T-cell (primary cell): ENCODE measurements at regions not wholly inside any gene's neighbourhood (a gene's known extent, or its start where the extent isn't known, plus 50 kb on each side); places are given as distances from the start of the nearest gene placed in this dataset.

Experiments used
- ATAC-seq, 4 experiments: fragments of 200-7000 bp in 3 of 4; fragments of 150-1000 bp in 1 of 4; cut with Tn5 transposase; replicated peaks in 1 of 4; 1 replicate in 3 of 4; 2 replicates in 1 of 4; pipeline ENCODE4 v1.10.0; 2021; ENCODE audit warnings: moderate library complexity in 3 of 4, mild to moderate bottlenecking in 2 of 4, moderate number of reproducible peaks in 1 of 4
- CTCF ChIA-PET, 2 donors: fragments of 300-600 bp; sonication (Branson Sonifier 250); formaldehyde crosslinking; loops; one replicate each; lab custom pipeline; 2022; ENCODE audit warnings: antibody characterized with exemption in 2 of 2; lab: Charles Lee
- POLR2A ChIA-PET, 2 donors: fragments of 300-600 bp; sonication (Branson Sonifier 250); formaldehyde crosslinking; loops; one replicate each; lab custom pipeline; 2022; ENCODE audit warnings: antibody characterized with exemption in 2 of 2; lab: Charles Lee
- DNase-seq, 35 experiments: peaks; one replicate each; pipeline versions ENCODE4 v3.0.0 to v3.0.0-alpha.2; 2013 to 2023
- H3K27ac ChIP-seq: one replicate; pipeline ENCODE4 v1.5.1; 2013; ENCODE audit warnings: low read length
- H3K27me3 ChIP-seq, 2 experiments: replicated peaks in 1 of 2; 1 replicate in 1 of 2; 2 replicates in 1 of 2; pipeline versions ENCODE4 v1.6.1 to v1.7.0; 2013; ENCODE audit warnings: low read length in 1 of 2, mixed read lengths in 1 of 2; ENCODE audit not compliant: control insufficient read depth in 2 of 2, insufficient read depth in 2 of 2; ENCODE audit errors: extremely low read depth in 1 of 2
- H3K36me3 ChIP-seq, 2 donors: 1 replicate in 1 of 2; 2 replicates in 1 of 2; pipeline versions ENCODE4 v1.6.1 to v1.7.0; 2013; ENCODE audit warnings: low read length in 1 of 2; ENCODE audit not compliant: control insufficient read depth in 2 of 2, insufficient read depth in 1 of 2; ENCODE audit errors: extremely low read depth in 1 of 2
- H3K4me1 ChIP-seq, 2 experiments: 1 replicate in 1 of 2; 2 replicates in 1 of 2; pipeline versions ENCODE4 v1.6.1 to v1.7.0; 2013; ENCODE audit warnings: low read length in 2 of 2, mixed read lengths in 1 of 2; ENCODE audit not compliant: insufficient read depth in 2 of 2, control insufficient read depth in 1 of 2; ENCODE audit errors: extremely low read depth in 1 of 2
- H3K4me3 ChIP-seq, 2 donors: 1 replicate in 1 of 2; 2 replicates in 1 of 2; pipeline versions ENCODE4 v1.5.1 to v1.7.0; 2013; ENCODE audit warnings: mild to moderate bottlenecking in 2 of 2, low read length in 1 of 2, moderate library complexity in 1 of 2; ENCODE audit not compliant: control insufficient read depth in 1 of 2; ENCODE audit errors: extremely low read depth in 1 of 2
- H3K9me3 ChIP-seq: 2 replicates; pipeline ENCODE4 v1.7.0; 2013
- H3K27ac Mint-ChIP-seq, 2 donors: one replicate each; pipeline ENCODE4 v1.8.0; 2020 to 2021; ENCODE audit warnings: mild to moderate bottlenecking in 2 of 2, mixed read lengths in 2 of 2
- H3K27me3 Mint-ChIP-seq, 2 donors: one replicate each; pipeline ENCODE4 v1.8.0; 2021 to 2022; ENCODE audit warnings: mixed read lengths in 2 of 2
- H3K36me3 Mint-ChIP-seq: one replicate; pipeline ENCODE4 v1.8.0; 2021; ENCODE audit warnings: mixed read lengths
- H3K4me1 Mint-ChIP-seq, 3 donors: one replicate each; pipeline ENCODE4 v1.8.0; 2020 to 2022; ENCODE audit warnings: mixed read lengths in 3 of 3, mild to moderate bottlenecking in 1 of 3
- H3K4me3 Mint-ChIP-seq, 3 donors: one replicate each; pipeline ENCODE4 v1.8.0; 2020 to 2022; ENCODE audit warnings: mild to moderate bottlenecking in 3 of 3, mixed read lengths in 3 of 3, moderate library complexity in 3 of 3
- H3K9me3 Mint-ChIP-seq, 3 donors: one replicate each; pipeline ENCODE4 v1.8.0; 2020 to 2022; ENCODE audit warnings: mixed read lengths in 3 of 3
- WGBS: methylation state at CpG from one replicate; pipeline ENCODE4 v1.1.5; 2013; ENCODE audit warnings: missing lambda C conversion rate; ENCODE audit not compliant: insufficient coverage; 5-methylcytosine and 5-hydroxymethylcytosine counted together

GRCh38 chr2:11969774-11970173 is 223.3 kb downstream of the LPIN1 start:
- H3K27me3 ChIP-seq = peaks cover 0 to 2% of the 10 kb centered on the region in 2 experiments
- no peak for DNase-seq
- Mint-ChIP-seq H3K4me3 (no peak overlapping the region), H3K27me3 (no peaks in the 10 kb centered on the region), H3K9me3 (peaks cover 4 to 34% (median 16%) of the 10 kb centered on the region in 3 donors), H3K27ac (no peak overlapping the region), H3K36me3 (peaks cover 9% of the 10 kb centered on the region), H3K4me1 (no peaks in the 10 kb centered on the region)
- ChIA-PET CTCF (no interaction called here), POLR2A (interaction anchor here in 1 of 2 donors (0.6 kb wide), 1 partner anchor 21 kb away, joined by 4 read pairs; no protein-coding TSS in a partner anchor)
- no peaks in the 10 kb centered on the region for H3K4me1 ChIP-seq
- H3K27ac ChIP-seq = no peak overlapping the region
- H3K4me3 ChIP-seq = no peak overlapping the region
- no peaks in the 10 kb centered on the region for H3K36me3 ChIP-seq
- no peak for ATAC-seq
- no CpG with 5 or more reads among the region's 1 CpG for whole genome bisulfite sequencing
- H3K9me3 ChIP-seq = no peaks in the 10 kb centered on the region

DNA sequence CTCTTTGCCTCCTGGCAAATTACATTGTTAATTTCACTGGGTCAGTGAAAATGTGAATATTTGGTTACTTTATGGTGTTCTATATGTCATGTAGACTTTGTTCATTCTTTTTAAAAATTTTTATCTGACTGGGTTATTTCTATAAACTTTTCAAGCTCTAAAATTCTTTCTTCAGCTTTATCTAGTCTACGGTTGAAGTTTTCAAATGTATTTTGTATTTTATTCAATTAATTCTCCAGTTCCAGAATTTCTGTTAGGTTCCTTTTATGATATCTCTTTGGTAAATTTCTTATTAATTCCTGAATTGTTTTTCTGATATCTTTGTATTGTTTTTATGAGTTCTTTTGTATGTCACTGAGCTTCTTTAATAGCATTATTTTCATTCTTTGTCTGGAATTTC is 228.1 kb downstream of the LPIN1 start:
- POLR2A ChIA-PET = no interaction called here
- H3K27ac ChIP-seq = no peak overlapping the region
- no peaks in the 10 kb centered on the region for H3K4me1 ChIP-seq
- peaks cover 17 to 47% (median 20%) of the 10 kb centered on the region in 3 donors for H3K9me3 Mint-ChIP-seq
- DNase-seq (no peak), ATAC-seq (no peak)
- CTCF ChIA-PET = no interaction called here
- no peak overlapping the region for H3K4me3 ChIP-seq
- peaks cover 9% of the 10 kb centered on the region for H3K36me3 Mint-ChIP-seq
- no peaks in the 10 kb centered on the region for H3K9me3 ChIP-seq
- H3K36me3 ChIP-seq = no peaks in the 10 kb centered on the region
- no peak overlapping the region for H3K4me3 Mint-ChIP-seq
- peaks cover 0 to 2% of the 10 kb centered on the region in 2 donors for H3K27me3 Mint-ChIP-seq
- WGBS = no CpG with 5 or more reads among the region's 1 CpG
- H3K27me3 ChIP-seq = peaks cover 0 to 8% of the 10 kb centered on the region in 2 experiments
- no peak overlapping the region for H3K27ac Mint-ChIP-seq
- no peaks in the 10 kb centered on the region for H3K4me1 Mint-ChIP-seq

DNA sequence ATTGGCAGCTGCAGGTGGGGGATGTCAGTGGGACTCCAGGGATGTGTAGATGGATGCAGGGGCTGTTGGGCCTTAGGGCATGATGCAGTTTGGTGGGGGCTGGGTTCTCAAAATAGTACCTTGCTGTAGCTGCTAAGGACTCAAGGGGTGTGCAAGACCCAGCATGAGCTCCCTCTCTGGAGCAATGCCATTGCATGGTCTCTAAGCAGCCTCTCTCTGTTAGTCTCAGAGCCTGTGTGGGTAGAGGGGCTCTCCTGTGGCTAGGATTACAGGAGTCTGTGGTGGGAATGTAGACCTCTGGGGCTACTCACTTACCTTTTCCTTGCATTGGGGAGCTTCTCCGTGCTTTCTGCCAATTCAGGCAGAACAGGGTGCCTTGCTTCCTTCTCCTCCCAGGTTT is 228.9 kb downstream of the LPIN1 start:
- POLR2A ChIA-PET = no interaction called here
- Histone ChIP-seq H3K4me3 (no peak overlapping the region), H3K9me3 (no peaks in the 10 kb centered on the region), H3K27me3 (peaks cover 0 to 8% of the 10 kb centered on the region in 2 experiments), H3K4me1 (no peaks in the 10 kb centered on the region), H3K36me3 (no peaks in the 10 kb centered on the region), H3K27ac (no peak overlapping the region)
- H3K36me3 Mint-ChIP-seq = peaks cover 9% of the 10 kb centered on the region
- H3K27ac Mint-ChIP-seq = no peak overlapping the region
- DNase-seq (no peak), ATAC-seq (no peak)
- H3K4me1 Mint-ChIP-seq = no peaks in the 10 kb centered on the region
- WGBS = no CpG with 5 or more reads among the region's 1 CpG
- H3K4me3 Mint-ChIP-seq = no peak overlapping the region
- H3K27me3 Mint-ChIP-seq = peaks cover 0 to 2% of the 10 kb centered on the region in 2 donors
- CTCF ChIA-PET = no interaction called here
- H3K9me3 Mint-ChIP-seq = peaks cover 17 to 47% (median 20%) of the 10 kb centered on the region in 3 donors

- H3K27me3 Mint-ChIP-seq = peaks cover 0 to 2% of the 10 kb centered on the region in 2 donors
- H3K4me3 ChIP-seq = no peak overlapping the region
- H3K4me1 ChIP-seq = no peaks in the 10 kb centered on the region
- H3K9me3 Mint-ChIP-seq = peaks cover 17 to 47% (median 20%) of the 10 kb centered on the region in 3 donors
- H3K36me3 ChIP-seq = no peaks in the 10 kb centered on the region
- no peaks in the 10 kb centered on the region for H3K9me3 ChIP-seq
- DNase-seq (no peak), ATAC-seq (no peak)
- peaks cover 0 to 5% of the 10 kb centered on the region in 2 experiments for H3K27me3 ChIP-seq
- no peak overlapping the region for H3K27ac Mint-ChIP-seq
- H3K36me3 Mint-ChIP-seq = peaks cover 9% of the 10 kb centered on the region
- no peak overlapping the region for H3K4me3 Mint-ChIP-seq
- no peak overlapping the region for H3K27ac ChIP-seq
- POLR2A ChIA-PET = no interaction called here
- no peaks in the 10 kb centered on the region for H3K4me1 Mint-ChIP-seq
- CTCF ChIA-PET = interaction anchor here in 1 of 2 donors (0.5 kb wide), 1 partner anchor 112 kb away, joined by 3 read pairs; no protein-coding TSS in a partner anchor
Observed at GRCh38 chr2:11976073-11976472, 229.6 kb downstream of the LPIN1 start.

DNA sequence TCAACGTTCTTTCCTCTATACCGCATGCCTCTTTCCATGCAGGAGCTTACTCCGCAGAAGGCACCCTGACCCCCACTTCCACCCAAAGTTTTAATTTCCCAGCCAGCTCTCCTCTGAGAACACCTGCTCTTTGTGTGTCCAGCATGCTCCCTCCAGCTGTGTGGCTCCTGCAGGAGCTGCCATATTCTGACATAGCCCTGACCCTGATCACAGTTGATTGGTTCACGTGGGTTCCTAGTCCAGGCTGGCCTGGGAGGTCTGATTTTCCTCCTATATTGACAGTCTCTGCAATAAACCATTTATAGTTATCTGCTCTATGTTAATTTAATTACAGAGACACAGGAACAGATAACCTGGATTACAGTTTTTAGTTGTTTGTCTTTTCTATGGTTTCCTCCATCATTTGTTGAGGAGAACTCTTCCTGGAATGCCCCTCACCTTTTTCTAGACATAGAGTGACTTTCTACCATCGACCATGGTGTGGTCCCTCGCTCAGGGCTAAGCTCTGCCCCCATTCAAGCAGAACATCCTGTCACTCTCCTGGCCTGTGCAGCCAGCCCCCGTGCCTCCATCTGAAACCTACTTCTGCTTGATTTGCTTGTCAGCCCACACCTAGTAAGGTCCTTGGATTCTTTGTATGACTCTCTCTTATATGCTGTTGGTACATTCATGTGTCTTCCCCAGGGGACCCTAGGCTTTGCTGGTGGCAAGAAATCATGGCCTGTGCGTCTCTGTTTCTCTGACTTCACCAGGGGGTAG is 231.5 kb downstream of the LPIN1 start:
- no peak overlapping the region for H3K27ac Mint-ChIP-seq
- 84% methylated on average over 3 of the region's 8 CpGs for WGBS
- H3K4me3 Mint-ChIP-seq = no peak overlapping the region
- H3K36me3 Mint-ChIP-seq = peaks cover 9% of the 10 kb centered on the region
- no peaks in the 10 kb centered on the region for H3K36me3 ChIP-seq
- peaks cover 0 to 3% (median 0%) of the 10 kb centered on the region in 3 donors for H3K4me1 Mint-ChIP-seq
- H3K4me1 ChIP-seq = no peaks in the 10 kb centered on the region
- H3K9me3 Mint-ChIP-seq = peaks cover 17 to 28% (median 17%) of the 10 kb centered on the region in 3 donors
- H3K9me3 ChIP-seq = no peaks in the 10 kb centered on the region
- peaks cover 0 to 2% of the 10 kb centered on the region in 2 donors for H3K27me3 Mint-ChIP-seq
- DNase-seq (no peak), ATAC-seq (no peak)
- no peak overlapping the region for H3K4me3 ChIP-seq
- no peak overlapping the region for H3K27ac ChIP-seq
- H3K27me3 ChIP-seq = peaks cover 0 to 13% of the 10 kb centered on the region in 2 experiments
- CTCF ChIA-PET = no interaction called here
- POLR2A ChIA-PET = no interaction called here

GRCh38 chr2:11980809-11981208 is 234.4 kb downstream of the LPIN1 start:
- peaks cover 0 to 27% of the 10 kb centered on the region in 2 experiments for H3K27me3 ChIP-seq
- H3K9me3 Mint-ChIP-seq = peaks cover 2 to 5% (median 4%) of the 10 kb centered on the region in 3 donors
- H3K27me3 Mint-ChIP-seq = peaks cover 0 to 5% of the 10 kb centered on the region in 2 donors
- H3K36me3 Mint-ChIP-seq = no peaks in the 10 kb centered on the region
- no peaks in the 10 kb centered on the region for H3K9me3 ChIP-seq
- ATAC-seq = no peak
- CTCF ChIA-PET = no interaction called here
- H3K4me1 Mint-ChIP-seq = peaks cover 0 to 3% (median 0%) of the 10 kb centered on the region in 3 donors
- H3K27ac ChIP-seq = no peak overlapping the region
- H3K4me1 ChIP-seq = no peaks in the 10 kb centered on the region
- H3K36me3 ChIP-seq = no peaks in the 10 kb centered on the region
- POLR2A ChIA-PET = no interaction called here
- DNase-seq = no peak
- no peak overlapping the region for H3K4me3 Mint-ChIP-seq
- WGBS = 97% methylated on average over 5 of the region's 9 CpGs
- no peak overlapping the region for H3K4me3 ChIP-seq
- peak overlapping the region in 1 of 2 donors; percentile 20 for H3K27ac Mint-ChIP-seq
